CD14-positive monocyte (primary cell): ENCODE measurements at regions not wholly inside any gene's neighbourhood (a gene's known extent, or its start where the extent isn't known, plus 50 kb on each side); places are given as distances from the start of the nearest gene placed in this dataset.

Source experiments
- DNase-seq, 3 donors: peaks; one replicate each; pipeline ENCODE4 v3.0.0-alpha.2; 2011 to 2022
- H2AFZ ChIP-seq: 2 replicates; pipeline ENCODE4 v1.6.0; 2012; ENCODE audit warnings: mild to moderate bottlenecking, low read depth, low read length, inconsistent platforms; ENCODE audit not compliant: insufficient read depth, poor library complexity, severe bottlenecking
- H3K27ac ChIP-seq, 2 donors: 1 replicate in 1 of 2; 2 replicates in 1 of 2; pipeline ENCODE4 v1.5.1; 2012 to 2013; ENCODE audit warnings: low read length in 2 of 2, control low read depth in 1 of 2, inconsistent platforms in 1 of 2, low read depth in 1 of 2, mild to moderate bottlenecking in 1 of 2
- H3K27me3 ChIP-seq, 2 donors: one replicate each; pipeline versions ENCODE4 v1.6.0 to v1.6.1; 2011 to 2013; ENCODE audit warnings: low read length in 2 of 2; ENCODE audit not compliant: control insufficient read depth in 2 of 2, insufficient read depth in 2 of 2
- H3K36me3 ChIP-seq, 2 donors: replicated peaks in 1 of 2; 1 replicate in 1 of 2; 2 replicates in 1 of 2; pipeline versions ENCODE4 v1.5.1 to v1.6.1; 2012 to 2013; ENCODE audit warnings: low read length in 2 of 2, control low read depth in 1 of 2, inconsistent platforms in 1 of 2, mild to moderate bottlenecking in 1 of 2; ENCODE audit not compliant: insufficient read depth in 2 of 2, control insufficient read depth in 1 of 2
- H3K4me1 ChIP-seq, 2 donors: 1 replicate in 1 of 2; 2 replicates in 1 of 2; pipeline versions ENCODE4 v1.5.1 to v1.6.1; 2012 to 2013; ENCODE audit warnings: low read length in 2 of 2, control low read depth in 1 of 2, inconsistent platforms in 1 of 2, mild to moderate bottlenecking in 1 of 2, moderate library complexity in 1 of 2; ENCODE audit not compliant: insufficient read depth in 2 of 2, control insufficient read depth in 1 of 2
- H3K4me2 ChIP-seq: replicated peaks from 2 replicates; pipeline ENCODE3; 2012; ENCODE audit warnings: low read length, moderate library complexity, mild to moderate bottlenecking; ENCODE audit not compliant: poor library complexity, severe bottlenecking; ENCODE audit errors: extremely low read depth
- H3K4me3 ChIP-seq, 3 experiments: fragments of 200-600 bp in 1 of 3; sonication (generic) in 1 of 3; replicated peaks in 1 of 3; 1 replicate in 2 of 3; 2 replicates in 1 of 3; pipeline ENCODE4 v1.5.1; 2011 to 2013; ENCODE audit warnings: low read length in 3 of 3, mild to moderate bottlenecking in 3 of 3, control low read depth in 2 of 3, low read depth in 2 of 3, inconsistent platforms in 1 of 3, moderate library complexity in 1 of 3
- H3K79me2 ChIP-seq: 2 replicates; pipeline ENCODE4 v1.6.0; 2012; ENCODE audit warnings: mild to moderate bottlenecking, control low read depth, inconsistent platforms, low read length, moderate library complexity; ENCODE audit not compliant: insufficient read depth
- H3K9ac ChIP-seq: 2 replicates; pipeline ENCODE4 v1.6.0; 2017; ENCODE audit warnings: low read length, mild to moderate bottlenecking; ENCODE audit not compliant: insufficient read depth, poor library complexity, severe bottlenecking
- H3K9me3 ChIP-seq, 2 donors: replicated peaks in 1 of 2; 1 replicate in 1 of 2; 2 replicates in 1 of 2; pipeline versions ENCODE4 v1.5.1 to v1.6.1; 2012 to 2013; ENCODE audit warnings: low read length in 2 of 2, control low read depth in 1 of 2; ENCODE audit not compliant: control insufficient read depth in 1 of 2, insufficient read depth in 1 of 2
- H4K20me1 ChIP-seq: 2 replicates; pipeline ENCODE4 v1.6.0; 2012; ENCODE audit warnings: mild to moderate bottlenecking, low read length, control low read depth, moderate library complexity; ENCODE audit not compliant: insufficient read depth
- H3K27ac Mint-ChIP-seq, 7 donors: one replicate each; pipeline ENCODE4 v1.8.0; 2020; ENCODE audit warnings: mild to moderate bottlenecking in 7 of 7, mixed read lengths in 7 of 7, moderate library complexity in 6 of 7, inconsistent platforms in 2 of 7
- H3K27me3 Mint-ChIP-seq, 3 donors: one replicate each; pipeline ENCODE4 v1.8.0; 2021 to 2022; ENCODE audit warnings: low read depth in 3 of 3, mild to moderate bottlenecking in 3 of 3, mixed read lengths in 3 of 3, moderate library complexity in 3 of 3, inconsistent platforms in 1 of 3
- H3K36me3 Mint-ChIP-seq, 2 donors: one replicate each; pipeline ENCODE4 v1.8.0; 2020; ENCODE audit warnings: mixed read lengths in 2 of 2, inconsistent platforms in 1 of 2, mild to moderate bottlenecking in 1 of 2
- H3K4me1 Mint-ChIP-seq: one replicate; pipeline ENCODE4 v1.8.0; 2020; ENCODE audit warnings: mild to moderate bottlenecking, mixed read lengths
- H3K4me3 Mint-ChIP-seq, 2 donors: one replicate each; pipeline ENCODE4 v1.8.0; 2020; ENCODE audit warnings: mild to moderate bottlenecking in 2 of 2, mixed read lengths in 2 of 2, moderate library complexity in 1 of 2
- H3K9me3 Mint-ChIP-seq, 7 donors: one replicate each; pipeline ENCODE4 v1.8.0; 2020 to 2022; ENCODE audit warnings: mixed read lengths in 7 of 7, mild to moderate bottlenecking in 6 of 7, moderate library complexity in 6 of 7, inconsistent platforms in 2 of 7
- CTCF ChIP-seq: fragments of 200-600 bp; IDR thresholded peaks from one replicate; pipeline ENCODE4 v1.8.0; 2022; ENCODE audit warnings: antibody characterized with exemption, mild to moderate bottlenecking
- WGBS: methylation state at CpG from one replicate; pipeline ENCODE4 v1.1.5; 2013; ENCODE audit warnings: missing lambda C conversion rate; ENCODE audit not compliant: insufficient coverage; 5-methylcytosine and 5-hydroxymethylcytosine counted together
- intact Hi-C, 2 donors: fragments of 100-400 bp; cut with micrococcal nuclease; formaldehyde crosslinking; loops; one replicate each; pipeline versions ENCODE4 v1.15.0 to v1.15.1; 2023

GRCh38 chr1:188365874-188366273 lies 1537.1 kb downstream of the PLA2G4A start:
- intact Hi-C loops = no loop called here
- H2AFZ ChIP-seq = no peak overlapping the region
- no peak overlapping the region for H3K4me2 ChIP-seq
- no peaks in the 10 kb centered on the region for H3K27me3 Mint-ChIP-seq
- H3K4me1 Mint-ChIP-seq = no peaks in the 10 kb centered on the region
- no peaks in the 10 kb centered on the region for H3K36me3 ChIP-seq
- no peak overlapping the region for H3K4me3 ChIP-seq
- no peaks in the 10 kb centered on the region for H3K79me2 ChIP-seq
- no peak for TF ChIP-seq CTCF
- no peak for DNase-seq
- H3K4me1 ChIP-seq = no peaks in the 10 kb centered on the region
- no peaks in the 10 kb centered on the region for H3K9me3 ChIP-seq
- H3K27ac Mint-ChIP-seq = no peak overlapping the region
- no peak overlapping the region for H3K27ac ChIP-seq
- no peak overlapping the region for H3K4me3 Mint-ChIP-seq
- peaks cover 0 to 4% (median 0%) of the 10 kb centered on the region in 7 donors for H3K9me3 Mint-ChIP-seq
- no peak overlapping the region for H3K9ac ChIP-seq
- no peaks in the 10 kb centered on the region for H4K20me1 ChIP-seq
- H3K27me3 ChIP-seq = no peaks in the 10 kb centered on the region
- no peaks in the 10 kb centered on the region for H3K36me3 Mint-ChIP-seq

- no peaks in the 10 kb centered on the region for H3K36me3 Mint-ChIP-seq
- H3K4me1 Mint-ChIP-seq = no peaks in the 10 kb centered on the region
- Histone ChIP-seq H3K9me3 (no peaks in the 10 kb centered on the region), H3K27ac (no peak overlapping the region), H3K4me2 (no peak overlapping the region), H3K9ac (no peak overlapping the region), H3K36me3 (no peaks in the 10 kb centered on the region), H3K79me2 (no peaks in the 10 kb centered on the region), H3K4me3 (no peak overlapping the region), H2AFZ (no peak overlapping the region), H3K27me3 (no peaks in the 10 kb centered on the region), H4K20me1 (no peaks in the 10 kb centered on the region), H3K4me1 (no peaks in the 10 kb centered on the region)
- H3K27me3 Mint-ChIP-seq = no peaks in the 10 kb centered on the region
- intact Hi-C loops = no loop called here
- H3K27ac Mint-ChIP-seq = no peak overlapping the region
- no peak overlapping the region for H3K4me3 Mint-ChIP-seq
- no peak for DNase-seq
- TF ChIP-seq CTCF = no peak
- no CpG with 5 or more reads among the region's 2 CpGs for WGBS
- peaks cover 0 to 2% (median 0%) of the 10 kb centered on the region in 7 donors for H3K9me3 Mint-ChIP-seq
These were observed 1538.9 kb downstream of the PLA2G4A start for GRCh38 chr1:188367661-188368060.
